H7 (cell line): ENCODE measurements at regions not wholly inside any gene's neighbourhood (a gene's known extent, or its start where the extent isn't known, plus 50 kb on each side); places are given as distances from the start of the nearest gene placed in this dataset.

Source experiments
- DNase-seq: peaks from one replicate; pipeline ENCODE4 v3.0.0; 2012
- H3K27me3 ChIP-seq: 2 replicates; pipeline ENCODE4 v1.6.0; 2011; ENCODE audit warnings: mild to moderate bottlenecking, low read length; ENCODE audit not compliant: control insufficient read depth, insufficient read depth
- H3K36me3 ChIP-seq: replicated peaks from 2 replicates; pipeline ENCODE4 v1.5.1; 2011; ENCODE audit warnings: low read length; ENCODE audit not compliant: control insufficient read depth, insufficient read depth
- H3K4me3 ChIP-seq: 2 replicates; pipeline ENCODE4 v1.5.1; 2011; ENCODE audit warnings: low read depth, mild to moderate bottlenecking, control low read depth, low read length, moderate library complexity; ENCODE audit not compliant: insufficient read depth

DNA sequence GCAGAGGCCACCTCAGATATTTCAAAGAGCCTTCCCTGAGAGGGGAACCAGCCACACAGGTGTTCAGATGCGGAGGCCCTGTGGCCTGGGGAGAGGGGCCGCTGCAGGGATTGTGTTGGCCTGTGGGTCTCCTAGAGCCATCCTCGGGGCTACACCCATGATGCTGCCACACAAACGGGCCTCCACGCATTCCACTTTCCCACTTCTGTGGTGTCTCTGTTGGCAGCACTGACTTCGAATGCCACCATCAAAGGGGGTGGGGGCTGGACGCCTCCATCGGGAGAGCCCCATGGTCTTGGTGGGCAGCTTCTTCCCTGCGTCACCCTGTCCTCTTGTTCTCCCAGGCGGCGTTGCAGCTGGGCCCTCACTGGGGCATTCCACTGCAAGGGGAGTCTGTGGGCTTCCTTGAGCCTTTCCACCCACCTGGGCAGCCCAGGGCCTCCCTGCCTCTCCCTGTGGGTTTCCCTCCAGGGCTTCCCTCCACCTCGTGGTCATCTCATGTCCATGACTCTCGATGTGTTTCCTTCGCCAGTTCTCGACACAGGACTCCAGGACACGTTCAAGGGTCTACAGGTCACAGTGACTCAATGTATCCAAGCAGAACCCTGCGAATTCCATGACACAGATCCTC is 145.5 kb downstream of the ERMARD start:
- peak; percentile 23 for DNase-seq
- H3K4me3 ChIP-seq: no peak overlapping the region
- H3K36me3 ChIP-seq: no peaks in the 10 kb centered on the region
- H3K27me3 ChIP-seq: no peaks in the 10 kb centered on the region

DNA sequence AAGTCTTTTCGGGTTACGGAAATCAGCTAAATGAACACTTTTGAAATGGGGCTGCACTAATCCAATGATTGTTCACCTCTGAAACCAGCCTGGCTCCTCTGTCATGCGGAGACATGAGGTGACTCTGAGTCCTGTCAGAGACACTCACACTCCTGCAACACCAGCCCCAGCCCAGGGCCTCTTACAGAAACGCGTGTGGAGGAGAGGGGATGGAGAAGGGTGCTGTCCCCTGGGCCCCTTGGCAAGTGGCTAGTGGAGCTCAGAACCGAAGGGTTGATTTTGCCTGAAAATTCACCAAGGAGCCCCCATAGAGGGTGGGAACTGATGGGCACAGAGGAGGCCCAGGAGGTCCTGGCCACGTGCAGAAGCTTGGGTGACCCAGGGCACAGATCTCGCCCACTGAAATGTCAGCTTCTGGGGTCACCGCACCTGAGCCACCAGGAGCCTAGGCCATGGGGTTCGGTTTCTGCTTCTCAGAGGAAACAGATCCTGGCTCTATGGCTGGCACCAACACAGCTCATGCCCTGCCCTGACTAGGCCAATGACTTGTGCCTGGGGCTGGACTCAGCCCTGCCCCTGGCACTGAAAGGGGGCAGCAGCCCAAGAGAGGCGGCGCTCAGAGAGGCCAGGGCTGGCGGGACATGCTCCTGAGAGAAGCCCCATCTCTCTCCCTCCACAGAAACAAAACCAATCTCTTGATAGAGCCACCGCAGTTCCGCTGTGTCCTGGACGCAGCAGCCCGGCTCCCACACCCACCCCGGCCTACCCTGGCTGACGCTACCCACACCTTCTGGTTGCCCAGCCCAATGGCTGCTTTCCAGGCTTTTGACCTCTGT is 144.7 kb downstream of the ERMARD start:
- Histone ChIP-seq H3K27me3 (no peaks in the 10 kb centered on the region), H3K4me3 (no peak overlapping the region), H3K36me3 (no peaks in the 10 kb centered on the region)
- peak; percentile 13 for DNase-seq

DNA sequence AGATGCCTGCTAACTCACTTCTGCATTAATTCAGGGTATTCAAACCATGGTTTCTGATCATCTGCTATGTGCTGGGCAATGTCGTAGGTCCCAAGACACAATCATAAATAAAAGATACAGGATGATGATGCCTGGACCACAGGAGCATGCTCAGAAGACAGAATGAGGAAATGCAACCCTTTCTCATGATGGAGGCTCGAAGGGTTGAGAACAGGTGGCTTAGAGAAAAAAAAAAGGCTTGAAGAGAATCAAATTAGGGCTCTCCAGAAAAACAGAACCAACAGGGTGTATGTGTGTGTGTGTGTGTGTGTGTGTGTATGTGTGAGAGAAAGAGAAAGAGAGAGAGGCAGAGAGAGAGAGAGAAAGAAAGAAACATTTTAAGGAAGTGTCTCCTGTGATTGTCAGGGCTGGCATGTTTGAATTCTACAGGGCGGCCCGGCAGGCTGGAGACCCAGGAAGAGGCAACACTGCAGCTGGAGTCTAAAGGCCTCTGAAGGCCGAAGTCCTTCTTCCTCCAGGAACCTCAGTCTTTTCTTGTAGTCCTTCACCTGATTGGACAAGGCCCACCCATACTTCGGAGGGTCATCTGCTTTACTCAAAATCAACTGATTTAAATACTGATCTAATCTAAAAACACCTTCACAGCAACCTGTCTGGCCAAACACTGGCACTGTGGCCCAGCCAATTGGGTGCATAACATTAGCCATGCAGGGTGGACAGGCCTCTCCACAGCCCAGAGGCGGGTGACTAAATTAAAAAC is 143.8 kb downstream of the ERMARD start:
- no peak overlapping the region for H3K4me3 ChIP-seq
- no peak for DNase-seq
- no peaks in the 10 kb centered on the region for H3K27me3 ChIP-seq
- H3K36me3 ChIP-seq: no peaks in the 10 kb centered on the region

DNA sequence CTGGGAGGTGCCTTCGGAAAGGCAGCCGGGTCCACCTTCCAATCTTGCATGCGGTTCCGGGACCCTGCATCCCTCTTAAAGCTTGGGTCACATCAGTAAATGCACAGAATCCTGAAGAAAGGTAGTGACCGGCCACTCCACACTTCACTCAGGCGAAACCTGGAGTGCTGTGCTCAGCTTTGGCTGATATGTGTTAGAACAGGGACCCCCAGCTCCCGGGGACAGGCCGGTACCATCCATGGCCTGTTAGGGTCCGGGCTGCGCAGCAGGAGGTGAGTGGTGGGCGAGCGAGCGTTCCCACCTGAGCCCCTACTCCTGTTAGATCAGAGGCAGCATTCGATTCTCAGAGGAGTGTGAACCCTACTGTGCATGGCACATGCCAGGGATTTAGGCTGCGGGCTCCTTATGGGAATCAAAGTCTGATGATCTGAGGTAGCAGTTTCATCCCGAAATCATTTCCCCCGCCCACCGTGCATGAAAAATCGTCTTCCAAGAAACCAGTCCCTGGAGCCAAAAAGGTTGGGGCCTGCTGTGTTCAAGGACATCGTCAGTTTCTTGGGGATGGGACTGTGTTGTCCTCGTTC is 143.0 kb downstream of the ERMARD start:
- H3K27me3 ChIP-seq: no peaks in the 10 kb centered on the region
- H3K36me3 ChIP-seq: no peaks in the 10 kb centered on the region
- H3K4me3 ChIP-seq: no peak overlapping the region
- DNase-seq: no peak

DNA sequence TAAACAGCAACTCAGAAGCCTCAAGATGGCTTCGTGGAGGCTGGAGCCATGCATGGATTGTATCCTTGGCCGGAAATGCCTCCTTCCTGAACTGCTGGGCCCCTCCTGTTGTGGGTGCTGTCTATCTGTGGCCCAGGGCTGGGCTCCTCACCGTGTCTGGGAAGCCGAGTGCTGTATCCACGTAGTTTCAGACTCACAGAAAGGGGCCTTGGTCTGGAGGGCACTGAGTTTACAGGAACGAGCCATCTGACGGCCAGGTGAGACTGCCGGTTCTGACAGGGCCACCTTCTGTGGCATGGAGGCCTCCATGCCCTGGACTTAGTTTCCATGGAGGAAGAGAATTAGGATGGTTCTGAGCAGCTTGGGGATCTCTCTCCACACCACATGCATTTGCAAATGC is 142.2 kb downstream of the ERMARD start:
- no peaks in the 10 kb centered on the region for H3K27me3 ChIP-seq
- no peak for DNase-seq
- no peaks in the 10 kb centered on the region for H3K36me3 ChIP-seq
- no peak overlapping the region for H3K4me3 ChIP-seq

DNA sequence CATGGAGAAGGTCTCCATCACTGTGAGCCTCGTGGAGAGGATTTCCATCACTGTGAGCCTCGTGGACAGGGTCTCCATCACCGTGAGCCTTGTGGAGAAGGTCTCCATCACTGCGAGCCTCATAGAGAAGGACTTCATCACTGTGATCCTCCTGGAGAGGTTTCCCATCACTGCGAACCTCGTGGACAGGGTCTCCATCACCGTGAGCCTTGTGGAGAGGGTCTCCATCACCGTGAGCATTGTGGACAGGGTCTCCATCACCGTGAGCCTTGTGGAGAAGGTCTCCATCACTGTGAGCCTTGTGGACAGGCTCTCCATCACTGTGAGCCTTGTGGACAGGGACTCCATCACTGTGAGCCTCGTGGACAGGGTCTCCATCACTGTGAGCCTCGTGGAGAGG is 140.4 kb downstream of the ERMARD start:
- DNase-seq: no peak
- Histone ChIP-seq H3K4me3 (no peak overlapping the region), H3K27me3 (no peaks in the 10 kb centered on the region)

DNA sequence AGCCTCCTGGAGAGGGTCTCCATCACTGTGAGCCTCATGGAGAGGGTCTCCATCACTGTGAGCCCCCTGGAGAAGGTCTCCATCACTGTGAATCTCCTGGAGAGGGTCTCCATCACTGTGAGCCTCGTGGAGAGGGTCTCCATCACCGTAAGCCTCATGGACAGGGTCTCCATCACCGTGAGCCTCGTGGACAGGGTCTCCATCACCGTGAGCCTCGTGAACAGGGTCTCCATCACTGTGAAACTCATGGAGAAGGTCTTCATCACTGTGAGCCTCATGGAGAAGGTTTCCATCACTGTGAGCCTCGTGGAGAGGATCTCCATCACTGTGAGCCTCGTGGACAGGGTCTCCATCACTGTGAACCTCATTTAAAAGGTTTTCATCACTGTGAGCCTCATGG is 140.0 kb downstream of the ERMARD start:
- Histone ChIP-seq H3K27me3 (no peaks in the 10 kb centered on the region), H3K36me3 (no peaks in the 10 kb centered on the region), H3K4me3 (no peak overlapping the region)
- DNase-seq: no peak

More for the DNA sequence above, 140.4 kb downstream of the ERMARD start:
- no peaks in the 10 kb centered on the region for H3K36me3 ChIP-seq

DNA sequence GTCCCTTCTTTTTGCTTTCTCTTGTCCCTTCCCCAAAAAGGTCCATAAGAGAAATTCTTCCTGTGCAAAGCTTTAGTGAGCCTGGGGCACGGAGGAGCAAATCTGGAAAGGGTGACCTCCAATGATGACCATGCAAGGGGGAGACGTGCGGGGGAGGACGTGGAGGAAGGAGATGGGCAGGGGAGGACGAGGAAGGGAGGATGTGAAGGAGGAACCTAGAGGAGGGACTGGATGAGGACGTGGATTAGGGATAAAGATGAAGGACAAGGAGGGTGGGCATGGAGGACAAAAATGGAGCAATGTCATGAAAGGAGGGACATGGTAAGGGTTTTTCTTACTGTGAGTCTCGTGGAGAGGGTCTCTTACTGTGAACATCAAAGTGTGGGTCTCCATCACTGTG is 139.5 kb downstream of the ERMARD start:
- Histone ChIP-seq H3K4me3 (no peak overlapping the region), H3K36me3 (no peaks in the 10 kb centered on the region), H3K27me3 (no peaks in the 10 kb centered on the region)
- DNase-seq: no peak

DNA sequence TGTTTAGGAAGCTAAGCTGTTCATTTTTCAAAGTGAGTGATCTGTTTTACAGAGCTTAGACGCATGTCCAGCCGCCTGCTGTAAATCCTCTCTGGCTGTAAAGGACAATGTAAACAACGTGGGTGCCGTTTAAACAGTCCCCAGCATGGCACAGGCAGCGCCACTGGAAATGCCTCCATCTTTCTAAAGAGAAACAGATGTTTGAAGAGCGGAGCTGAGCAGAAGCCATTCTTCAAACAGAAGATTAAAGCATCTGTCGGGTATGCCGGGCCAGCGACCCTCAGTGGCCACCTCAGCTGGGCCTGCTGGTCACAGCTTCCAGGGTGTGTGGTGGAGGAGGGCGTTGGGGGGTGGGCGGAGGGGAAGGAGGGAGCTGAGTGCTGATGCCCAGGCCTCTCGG is 138.6 kb downstream of the ERMARD start:
- no peak for DNase-seq
- Histone ChIP-seq H3K36me3 (no peaks in the 10 kb centered on the region), H3K4me3 (no peak overlapping the region), H3K27me3 (no peaks in the 10 kb centered on the region)

DNA sequence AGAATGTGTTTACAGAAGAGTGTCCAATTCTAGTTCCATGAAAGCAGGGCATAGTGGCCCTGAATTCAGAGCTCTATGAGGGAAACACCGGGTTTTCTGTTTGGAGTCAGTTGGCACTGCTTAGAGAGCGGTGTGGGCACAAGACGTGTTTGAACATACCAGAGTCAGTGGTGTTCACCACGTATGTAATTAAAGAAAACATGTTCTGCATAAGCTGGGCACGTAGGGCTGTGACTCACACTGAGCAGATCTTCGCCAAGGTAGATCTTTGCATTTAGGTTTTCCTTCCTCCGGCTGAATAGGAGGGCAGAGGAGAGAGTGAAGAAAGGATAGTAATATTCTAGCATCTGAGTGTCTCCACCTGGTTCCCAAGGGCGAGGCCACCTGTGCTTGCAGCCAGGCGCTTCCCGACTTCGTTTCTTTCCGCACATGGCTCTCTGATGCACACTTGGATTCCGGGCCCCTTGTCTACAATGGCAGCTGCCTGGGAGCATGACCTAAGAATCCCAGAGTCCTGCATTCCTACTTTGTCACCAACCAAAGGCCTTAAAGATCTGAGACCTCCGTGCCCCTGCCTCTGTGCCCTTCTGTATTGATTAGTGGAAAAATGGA is 136.2 kb downstream of the ERMARD start:
- no peaks in the 10 kb centered on the region for H3K36me3 ChIP-seq
- no peaks in the 10 kb centered on the region for H3K27me3 ChIP-seq

DNA sequence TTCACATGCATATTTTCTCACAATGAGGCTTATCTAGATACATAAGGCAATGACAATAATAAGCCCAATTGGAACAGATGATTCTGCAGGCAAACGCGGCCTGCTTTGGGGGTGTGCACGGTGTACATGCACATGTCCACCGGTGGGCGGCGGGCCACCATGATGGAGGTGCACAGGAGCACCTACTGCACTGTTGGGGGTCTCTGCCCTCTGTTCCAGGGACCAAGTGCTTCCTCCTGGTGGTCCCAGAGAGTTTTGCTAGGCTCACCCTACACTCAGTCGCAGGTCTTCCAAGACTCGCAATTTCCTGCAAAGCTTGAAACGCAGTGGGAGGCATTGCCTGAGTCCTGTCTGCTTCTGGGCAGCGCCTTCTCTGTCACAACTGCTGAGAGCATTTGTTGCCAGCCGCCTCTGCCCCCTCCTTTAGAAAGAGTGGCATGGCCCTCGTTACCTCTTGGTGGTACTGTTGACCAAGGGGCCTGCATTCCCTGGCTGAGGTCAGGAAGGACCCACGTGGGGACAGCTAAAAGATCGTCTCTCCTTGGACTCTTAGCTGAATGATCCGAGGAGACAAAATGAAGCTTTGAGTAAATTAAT is 135.3 kb downstream of the ERMARD start:
- DNase-seq: no peak
- H3K36me3 ChIP-seq: no peaks in the 10 kb centered on the region
- H3K27me3 ChIP-seq: no peaks in the 10 kb centered on the region
- no peak overlapping the region for H3K4me3 ChIP-seq

More for the DNA sequence above, 136.2 kb downstream of the ERMARD start:
- DNase-seq: no peak
- no peak overlapping the region for H3K4me3 ChIP-seq

DNA sequence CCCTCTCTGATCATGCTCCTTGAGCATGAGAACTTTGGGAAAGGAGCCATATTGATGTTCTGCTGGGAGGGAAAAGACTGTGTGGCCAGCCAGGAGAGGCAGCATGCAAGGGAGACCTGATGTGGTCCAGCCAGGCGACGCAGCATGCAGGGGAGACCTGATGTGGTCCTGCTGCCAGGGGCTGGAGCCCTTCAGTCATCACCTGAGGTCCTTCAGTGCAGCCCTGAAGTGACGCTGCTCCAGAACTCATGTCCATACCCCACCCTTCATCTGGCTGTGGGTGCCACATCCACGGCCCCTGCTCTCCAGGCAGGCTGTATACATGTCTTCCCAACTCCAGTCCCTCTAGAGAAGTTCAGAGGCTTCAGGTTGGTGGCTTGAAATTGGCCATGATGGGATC is 134.4 kb downstream of the ERMARD start:
- no peak for DNase-seq
- H3K4me3 ChIP-seq: no peak overlapping the region
- no peaks in the 10 kb centered on the region for H3K36me3 ChIP-seq
- no peaks in the 10 kb centered on the region for H3K27me3 ChIP-seq

DNA sequence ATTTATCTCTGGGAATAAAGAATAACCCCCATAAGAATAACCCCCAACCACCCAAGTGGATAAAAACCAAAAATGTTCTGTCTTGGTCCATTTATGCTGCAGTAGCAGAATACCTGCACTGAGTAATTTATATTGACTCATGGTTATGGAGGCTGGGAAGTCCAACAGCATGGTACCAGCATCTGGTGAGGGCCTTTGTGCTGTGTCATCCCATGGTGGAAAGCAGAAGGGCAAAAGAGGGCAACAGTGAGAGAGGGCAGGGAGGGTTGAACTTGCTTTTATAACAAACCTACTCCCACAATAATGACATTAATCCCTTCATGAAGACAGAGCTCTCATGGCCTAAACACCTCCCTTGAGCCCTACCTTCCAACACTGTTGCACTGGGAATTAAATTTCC is 133.7 kb downstream of the ERMARD start:
- Histone ChIP-seq H3K36me3 (no peaks in the 10 kb centered on the region), H3K4me3 (no peak overlapping the region), H3K27me3 (no peaks in the 10 kb centered on the region)
- no peak for DNase-seq

DNA sequence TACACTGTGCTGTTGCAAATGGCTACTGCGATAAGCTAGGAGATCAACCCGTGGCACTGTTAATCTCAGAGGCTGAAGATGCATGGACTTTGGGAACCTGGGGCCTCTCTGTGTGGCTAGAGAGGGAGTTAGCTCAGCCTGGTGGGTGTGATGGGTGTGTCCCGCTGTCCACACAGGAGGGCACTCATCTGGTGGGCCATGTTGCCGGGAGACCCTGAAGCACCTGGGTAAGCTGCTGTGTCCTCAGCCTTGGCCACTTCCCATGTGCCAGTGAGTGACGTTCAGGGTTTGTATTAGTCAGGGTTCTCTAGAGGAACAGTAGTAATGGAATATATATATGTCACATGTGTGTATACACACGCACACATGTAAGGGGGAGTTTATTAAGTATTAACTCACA is 132.7 kb downstream of the ERMARD start:
- H3K4me3 ChIP-seq: no peak overlapping the region
- H3K27me3 ChIP-seq: no peaks in the 10 kb centered on the region
- no peak for DNase-seq
- H3K36me3 ChIP-seq: no peaks in the 10 kb centered on the region
